HG02642 (cell line): ENCODE measurements at regions not wholly inside any gene's neighbourhood (a gene's known extent, or its start where the extent isn't known, plus 50 kb on each side); places are given as distances from the start of the nearest gene placed in this dataset.

Source experiments
- ATAC-seq: cut with Tn5 transposase; IDR thresholded peaks from one replicate; pipeline ENCODE4 v1.9.1; 2021; ENCODE audit warnings: mild to moderate bottlenecking; ENCODE audit not compliant: unreplicated experiment, poor library complexity

DNA sequence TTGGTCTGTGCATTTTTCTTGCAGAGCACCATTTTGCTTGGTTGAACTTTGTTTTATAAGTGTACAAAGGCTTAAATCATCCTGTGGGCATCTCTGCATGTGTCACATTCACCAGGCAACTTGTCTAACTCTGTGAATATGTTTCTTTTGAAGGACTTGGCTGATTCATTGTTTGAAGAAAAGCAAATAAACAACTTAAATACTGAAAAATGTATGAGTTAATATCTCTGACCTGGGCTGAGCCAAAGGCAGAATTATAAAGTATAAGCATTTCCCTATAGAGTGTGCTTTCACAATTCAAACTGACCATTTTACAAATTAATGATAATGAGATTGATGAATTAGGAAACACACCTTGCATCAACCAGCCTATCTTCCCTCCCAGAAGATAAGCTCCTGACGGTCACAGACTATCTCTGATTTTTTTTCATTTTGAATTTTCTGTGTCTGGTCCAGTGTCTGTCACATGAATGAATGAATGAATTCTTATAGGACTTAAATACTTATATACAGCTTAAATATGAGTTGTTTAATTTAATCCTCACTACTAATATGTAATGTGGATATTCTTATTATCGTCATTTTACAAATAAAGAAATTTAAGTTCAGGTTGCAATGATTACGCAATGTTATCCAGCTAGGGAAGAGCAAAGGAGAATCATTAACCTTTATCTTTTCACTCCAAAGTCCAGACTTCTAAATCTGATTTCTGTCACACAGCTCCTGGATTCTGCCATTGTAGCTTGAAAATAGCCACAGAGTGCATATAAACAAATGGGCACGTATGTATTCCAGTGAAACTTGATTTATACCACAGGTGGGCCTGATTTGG is 182.0 kb upstream of the PHYHIPL start:
- no peak for ATAC-seq

DNA sequence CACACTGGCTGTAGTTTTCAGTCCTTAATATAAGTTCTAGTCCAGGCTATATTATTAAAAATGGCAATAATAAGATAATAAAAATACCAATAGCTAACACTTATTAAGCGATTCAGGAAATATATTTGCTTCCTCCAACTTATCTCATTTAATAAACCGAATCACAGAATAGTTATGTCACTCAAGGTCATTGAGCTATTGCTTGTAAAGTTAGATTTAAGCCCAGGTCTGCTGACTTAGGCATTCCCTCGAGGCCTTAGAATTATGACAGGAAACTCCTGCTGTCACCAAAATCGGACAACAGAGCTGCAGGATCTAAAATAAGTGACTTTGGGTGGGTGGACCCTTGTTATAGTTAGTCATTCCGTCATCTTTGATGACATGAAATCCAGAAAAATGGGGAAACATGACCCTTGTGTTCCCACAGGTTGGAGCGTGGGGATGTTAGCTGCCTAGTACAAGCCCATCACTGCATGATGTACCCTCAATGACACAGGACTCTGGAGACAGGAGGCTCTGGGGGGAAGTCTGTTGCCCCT is 181.3 kb upstream of the PHYHIPL start:
- ATAC-seq = no peak

DNA sequence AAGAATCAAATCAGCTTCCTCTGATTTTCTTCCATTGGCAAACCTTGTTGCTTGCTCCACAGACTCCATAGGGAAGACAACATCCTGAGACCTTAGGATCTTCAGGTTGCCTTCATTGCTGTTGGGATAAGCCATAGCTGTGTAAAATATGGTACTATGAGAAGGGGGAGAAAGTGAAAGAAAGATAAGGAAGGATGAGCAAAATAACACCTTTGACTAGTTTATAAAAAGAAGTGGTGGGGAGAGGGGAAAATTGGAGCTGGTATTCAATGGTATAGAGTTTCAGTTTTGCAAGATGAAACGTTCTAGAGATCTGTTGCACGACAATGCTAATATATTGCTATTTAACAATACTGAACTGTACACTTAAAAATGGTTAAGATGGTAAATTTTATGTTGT is 180.4 kb upstream of the PHYHIPL start:
- no peak for ATAC-seq

DNA sequence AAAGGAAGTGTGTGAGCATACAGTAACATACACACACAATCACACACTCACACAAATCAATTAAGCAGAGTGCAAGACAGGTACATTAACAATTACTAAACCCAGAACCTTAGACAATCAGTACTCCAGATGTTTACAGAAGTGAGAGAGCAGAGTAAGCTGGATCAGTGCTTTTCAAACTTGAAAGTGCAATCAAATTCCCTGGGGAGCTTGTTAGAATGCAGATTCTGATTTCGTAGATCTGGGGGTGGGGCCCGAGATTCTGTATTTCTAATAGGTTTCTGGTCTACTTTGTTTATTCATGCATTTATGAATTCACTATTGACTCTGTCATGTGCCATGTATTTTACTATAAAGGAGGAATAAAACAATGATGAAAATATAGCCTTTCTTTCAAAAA is 179.6 kb upstream of the PHYHIPL start:
- ATAC-seq = no peak

DNA sequence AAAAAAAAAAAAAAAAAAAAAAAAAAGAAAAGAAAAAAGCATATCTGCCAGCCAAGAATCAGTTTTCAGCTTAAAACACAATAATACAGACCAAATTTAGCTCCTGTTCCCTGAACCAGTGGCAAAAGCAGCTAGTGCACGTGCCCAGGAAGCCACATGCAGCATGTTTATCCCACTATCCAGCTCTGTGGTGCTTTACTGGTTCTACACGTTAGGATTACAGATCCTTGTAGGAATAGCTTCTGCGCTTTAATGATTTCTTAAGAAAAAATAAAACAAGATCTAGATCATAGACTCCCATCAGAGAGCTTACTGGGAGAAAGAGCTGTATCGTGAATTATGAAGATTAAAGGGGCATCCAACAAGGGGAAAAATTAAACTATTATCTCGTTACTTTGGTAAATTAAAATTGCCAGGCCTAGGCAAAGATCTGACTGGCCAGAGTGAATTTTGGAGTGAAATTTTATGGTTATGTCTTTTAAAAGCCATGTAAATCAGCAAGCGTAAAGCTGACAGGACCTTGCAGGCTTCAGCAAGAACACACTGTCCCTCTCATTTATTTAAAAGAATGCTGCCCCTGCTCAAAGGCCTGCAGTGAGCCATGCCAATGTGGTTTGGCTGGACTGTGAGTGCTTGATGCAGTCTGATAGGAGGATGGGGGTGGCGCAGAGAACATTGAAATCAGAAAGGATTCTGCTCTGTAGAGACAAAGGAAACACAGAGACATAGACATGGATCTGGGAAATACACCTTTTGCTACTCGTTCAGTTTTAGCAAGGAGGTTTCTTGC is 177.3 kb upstream of the PHYHIPL start:
- ATAC-seq = no peak

DNA sequence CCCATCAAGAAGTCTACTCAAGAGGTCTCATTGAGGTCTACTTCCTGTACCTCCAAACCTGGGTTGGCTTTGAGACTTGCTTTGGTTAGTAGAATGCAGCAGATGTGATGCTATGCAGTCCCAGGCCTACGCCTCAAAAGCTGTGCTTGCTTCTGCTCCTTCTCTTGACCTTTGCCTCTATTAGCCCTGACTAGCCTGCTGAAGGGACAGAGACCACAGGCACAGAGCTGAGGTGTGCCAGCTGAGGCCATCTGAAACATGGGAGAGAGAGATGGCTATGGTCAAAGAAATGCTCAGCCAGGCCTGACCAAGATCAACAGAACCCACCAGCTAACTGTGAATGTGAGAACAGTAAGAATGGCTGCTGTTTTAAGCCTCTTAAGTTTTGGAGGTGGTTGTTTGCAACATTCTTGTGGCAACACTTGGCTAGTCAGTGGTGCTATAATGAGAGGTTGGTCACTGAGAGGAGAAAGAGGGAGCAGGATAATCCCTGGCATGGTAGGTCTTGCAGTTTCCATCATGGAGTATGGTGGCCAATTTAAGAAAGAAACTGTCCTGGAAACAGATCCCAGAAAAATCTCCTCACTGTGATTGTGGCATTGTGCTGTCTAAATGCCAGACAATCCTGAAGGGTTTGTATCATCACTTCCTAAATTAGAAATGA is 176.1 kb upstream of the PHYHIPL start:
- no peak for ATAC-seq

DNA sequence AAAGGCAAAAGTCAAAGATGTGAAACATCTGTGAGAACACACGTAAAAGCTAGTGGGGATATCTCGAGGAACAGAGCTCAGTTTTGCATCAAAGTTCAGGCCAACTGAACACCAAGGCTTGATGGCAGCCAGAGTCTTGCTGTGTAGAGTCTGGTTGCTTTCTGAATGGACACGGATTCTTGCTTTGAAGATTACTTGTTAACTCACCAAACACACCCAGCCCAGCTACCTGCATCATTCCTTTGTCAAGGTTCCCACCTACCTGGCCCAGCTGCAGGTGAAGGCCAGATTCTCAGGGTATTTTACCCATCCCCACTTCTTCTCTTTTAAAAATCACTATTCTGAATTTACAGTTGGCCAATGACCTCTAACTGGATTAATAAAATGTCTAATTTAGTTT is 174.4 kb upstream of the PHYHIPL start:
- ATAC-seq = no peak

DNA sequence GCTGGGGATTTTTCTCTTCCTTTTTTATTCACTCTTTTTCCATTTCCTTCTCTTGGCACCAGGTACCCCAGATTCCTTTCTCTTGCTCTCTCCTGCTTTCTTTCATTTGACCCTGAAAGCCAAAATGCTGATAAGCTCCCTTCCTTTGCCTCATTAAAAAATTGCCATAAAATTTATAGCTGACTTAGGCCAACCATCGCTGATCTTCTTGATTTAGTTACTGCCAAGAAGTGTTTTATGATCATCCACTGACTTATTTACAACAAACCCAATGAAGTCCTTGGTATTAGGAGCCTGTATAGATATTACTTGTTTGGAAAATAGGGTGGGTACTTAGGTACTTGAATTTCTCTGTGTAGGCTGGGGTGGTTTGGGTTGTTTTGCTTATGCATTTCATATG is 173.2 kb upstream of the PHYHIPL start:
- no peak for ATAC-seq

DNA sequence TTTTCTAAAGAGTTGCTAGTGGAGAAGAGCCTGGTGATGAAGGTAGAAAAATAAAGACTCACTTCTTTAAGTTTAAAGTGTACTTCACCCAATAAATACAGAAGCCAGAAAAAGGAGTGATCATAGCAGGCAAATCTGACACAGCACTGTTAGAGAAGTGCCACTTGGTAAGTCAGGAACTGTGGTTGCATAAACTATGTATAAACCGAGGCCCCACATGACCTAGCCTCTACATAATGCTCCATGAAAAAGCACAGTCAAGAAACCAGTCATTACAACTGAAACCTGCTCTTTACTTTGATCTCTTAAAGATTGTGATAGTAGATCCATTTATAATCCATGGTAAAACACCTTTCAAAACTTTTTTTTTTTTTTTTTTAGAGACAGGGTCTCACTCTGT is 172.1 kb upstream of the PHYHIPL start:
- ATAC-seq = no peak

DNA sequence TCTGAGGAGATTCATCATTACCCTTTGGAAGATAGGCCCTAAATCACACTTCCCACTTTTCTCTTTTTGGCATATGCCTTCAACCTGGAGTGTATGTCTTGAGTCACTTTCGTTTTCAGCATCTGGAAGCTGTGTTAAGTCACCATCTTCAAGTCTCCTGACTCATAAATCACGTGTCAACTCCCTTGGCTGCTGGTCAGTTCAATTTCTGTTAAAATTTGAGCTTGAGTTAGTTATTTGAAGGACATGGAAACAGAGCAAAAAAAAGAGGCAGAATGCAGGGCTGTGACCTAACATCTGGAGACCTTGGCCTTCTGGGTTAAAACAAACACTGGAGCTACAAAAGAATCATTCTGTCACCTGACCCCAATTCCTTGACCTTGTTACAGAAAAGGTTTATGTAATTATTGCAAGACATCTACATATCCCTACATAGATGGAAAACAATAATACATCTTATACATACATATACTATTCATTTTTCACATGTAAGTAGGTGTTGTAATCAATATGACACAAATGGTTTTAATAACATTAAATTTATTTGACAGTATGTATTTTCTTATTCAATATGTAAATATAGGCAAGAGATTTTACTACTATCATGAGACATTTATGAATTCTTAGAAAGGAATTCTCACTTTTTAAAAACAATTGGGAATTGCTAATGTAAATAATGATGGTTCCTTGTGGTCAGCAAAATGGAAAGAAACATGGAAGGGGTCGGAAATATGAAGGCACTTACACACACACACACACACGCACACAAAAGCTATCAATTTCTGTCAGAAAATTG is 169.7 kb upstream of the PHYHIPL start:
- no peak for ATAC-seq

DNA sequence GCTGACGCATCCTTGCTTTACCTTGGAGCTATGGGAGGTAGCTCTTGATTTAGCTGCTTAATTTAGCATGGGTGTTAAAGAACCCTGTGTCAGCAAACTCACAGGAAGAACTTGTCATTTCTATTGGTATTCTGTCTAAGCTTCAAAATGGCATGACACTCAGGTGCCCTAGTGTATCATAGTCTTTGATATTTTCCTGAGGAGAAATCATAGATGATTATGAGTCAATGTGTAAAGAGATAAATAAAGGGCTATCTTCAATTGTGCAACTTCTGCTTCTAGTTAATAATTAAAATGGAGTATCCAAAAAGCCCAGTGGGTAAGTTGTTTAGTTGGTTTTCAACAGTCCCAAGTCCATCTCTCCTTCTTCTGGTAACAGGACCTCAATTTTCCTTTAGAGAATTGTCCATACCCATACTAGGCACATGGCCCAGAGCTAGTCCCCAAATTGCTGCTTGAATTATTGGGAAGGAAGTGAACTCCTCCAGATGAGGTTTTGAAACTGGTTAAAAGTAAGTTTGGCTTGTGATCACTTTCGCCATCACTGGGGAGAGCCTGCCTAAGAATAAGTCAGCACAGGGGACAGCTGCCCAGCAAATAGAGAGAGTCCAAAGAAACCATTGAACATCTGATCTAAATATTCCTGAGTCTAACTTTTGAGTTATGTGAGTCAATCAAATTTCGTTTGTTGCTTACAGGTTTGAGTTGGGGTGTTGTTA is 169.0 kb upstream of the PHYHIPL start:
- no peak for ATAC-seq

DNA sequence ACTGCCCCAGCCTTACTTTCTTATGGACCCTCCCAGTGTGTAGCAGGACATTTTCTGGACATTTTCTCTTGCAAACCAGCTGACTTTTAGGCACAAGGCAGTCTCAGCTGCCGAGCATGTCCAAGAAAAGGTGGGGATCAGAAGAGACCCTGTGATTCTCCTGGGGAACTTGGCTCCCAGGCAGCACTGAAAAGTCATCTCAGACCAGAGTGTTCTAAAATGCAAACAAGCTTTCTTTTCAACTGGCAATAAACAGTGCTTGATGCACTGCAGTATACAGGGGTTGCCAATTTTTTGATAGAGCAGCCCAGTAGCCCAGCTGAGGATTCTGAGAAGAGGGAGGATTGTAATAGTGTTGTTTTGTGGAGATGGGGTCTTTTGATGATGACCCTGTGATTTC is 168.0 kb upstream of the PHYHIPL start:
- no peak for ATAC-seq

DNA sequence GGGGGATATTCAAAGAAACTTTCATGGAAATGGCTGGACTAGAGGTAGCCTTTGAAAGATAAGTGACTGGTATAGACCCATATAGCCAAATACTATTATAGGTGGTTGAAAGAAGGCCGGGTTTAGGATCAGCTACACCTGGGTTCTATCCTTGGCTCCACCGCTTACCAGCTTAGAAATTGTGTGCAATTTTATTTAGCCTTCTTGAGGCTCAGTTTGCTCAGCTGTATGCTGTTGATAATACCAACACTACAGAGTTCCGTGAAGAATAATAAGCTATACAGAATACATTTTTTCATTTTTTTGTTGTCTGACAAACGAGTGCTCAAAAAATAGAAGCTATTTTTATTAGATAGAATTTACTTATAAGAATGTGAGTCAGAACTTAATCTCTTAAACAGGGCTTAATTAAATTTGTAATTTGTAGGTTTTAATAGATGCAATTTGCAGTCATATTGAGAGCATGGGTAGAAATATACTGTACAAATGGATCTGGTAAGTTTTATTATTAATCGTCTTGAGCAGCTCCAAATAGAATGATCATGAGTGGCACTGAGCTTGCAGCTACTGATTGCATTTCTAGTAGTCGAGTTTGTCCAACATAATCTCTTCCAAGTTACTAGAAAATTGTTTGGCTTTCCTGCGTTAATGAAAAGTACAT is 164.3 kb upstream of the PHYHIPL start:
- no peak for ATAC-seq

DNA sequence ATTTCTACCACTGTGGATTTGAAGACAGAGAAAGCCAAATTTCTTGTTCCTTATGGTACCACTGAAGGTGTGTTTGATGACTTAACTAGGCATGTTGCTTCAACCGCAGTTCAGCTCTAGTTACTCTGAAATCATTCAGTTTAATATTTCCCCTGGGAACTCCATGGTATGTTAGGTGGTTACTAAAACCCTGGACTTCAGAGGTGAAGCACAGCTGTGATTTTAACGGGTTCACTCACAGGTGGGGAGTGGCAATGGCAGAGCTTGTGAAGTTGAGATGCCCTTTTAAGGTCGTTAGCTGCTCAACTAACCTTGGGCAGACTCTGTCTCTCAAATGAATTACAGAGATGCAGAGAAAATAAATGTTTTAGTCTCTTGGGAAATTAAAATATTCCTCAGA is 163.6 kb upstream of the PHYHIPL start:
- ATAC-seq = no peak

DNA sequence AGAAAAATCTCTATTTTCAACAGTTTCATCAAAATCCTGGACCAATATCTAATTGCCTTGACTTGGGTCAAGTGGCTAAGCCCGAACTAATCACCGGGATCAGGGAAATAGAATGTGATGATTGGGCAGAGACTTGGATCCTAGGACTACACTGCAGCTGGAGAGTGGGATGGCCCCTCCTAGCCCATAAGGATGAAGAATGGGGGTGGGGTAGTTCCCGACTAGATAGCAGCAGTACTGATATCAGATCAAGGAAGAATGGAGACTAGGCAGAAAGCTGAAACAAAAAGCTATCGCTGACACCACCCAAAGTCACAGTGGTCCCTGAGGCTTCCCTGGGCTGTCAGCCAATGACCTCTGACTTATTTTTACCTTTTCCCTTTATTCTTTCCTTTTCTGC is 160.4 kb upstream of the PHYHIPL start:
- ATAC-seq = no peak

DNA sequence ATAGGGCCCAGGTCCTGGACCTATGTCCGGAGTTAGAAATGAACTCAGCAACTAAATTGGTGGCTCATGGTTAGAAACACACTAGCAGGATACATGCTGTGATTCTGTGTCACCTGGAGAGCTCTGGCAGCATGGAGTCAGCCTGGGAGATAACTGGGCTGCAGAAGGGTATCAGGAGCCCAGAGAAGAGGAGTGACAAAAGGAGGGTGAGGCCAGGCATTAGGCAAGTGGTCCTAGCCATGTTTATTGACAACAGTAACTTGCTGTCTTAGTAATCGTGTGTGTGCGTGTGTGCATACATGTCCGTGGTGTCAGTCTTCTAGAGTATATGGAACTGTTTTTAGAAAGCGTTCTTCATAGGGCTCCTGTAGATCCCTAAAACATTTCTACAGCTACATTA is 157.5 kb upstream of the PHYHIPL start:
- no peak for ATAC-seq

DNA sequence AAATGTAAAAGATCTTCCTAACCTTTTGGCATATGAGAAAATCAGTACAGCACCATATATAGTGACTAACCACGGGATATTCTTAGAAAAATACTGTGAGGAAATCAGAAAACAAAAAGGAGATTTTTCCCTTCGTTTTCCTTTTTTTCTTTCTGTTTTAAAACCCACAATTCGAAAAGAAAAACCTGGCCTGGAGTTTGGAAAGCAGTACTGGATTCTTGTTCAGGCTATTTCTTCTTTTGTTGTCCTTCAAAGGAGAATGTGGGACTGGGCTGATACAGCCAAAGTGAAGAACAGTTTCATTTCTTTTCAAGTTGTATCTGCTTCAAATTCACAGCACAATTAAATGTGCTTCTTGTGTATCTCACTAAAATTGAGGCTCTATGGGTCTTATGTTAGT is 156.8 kb upstream of the PHYHIPL start:
- ATAC-seq = no peak

DNA sequence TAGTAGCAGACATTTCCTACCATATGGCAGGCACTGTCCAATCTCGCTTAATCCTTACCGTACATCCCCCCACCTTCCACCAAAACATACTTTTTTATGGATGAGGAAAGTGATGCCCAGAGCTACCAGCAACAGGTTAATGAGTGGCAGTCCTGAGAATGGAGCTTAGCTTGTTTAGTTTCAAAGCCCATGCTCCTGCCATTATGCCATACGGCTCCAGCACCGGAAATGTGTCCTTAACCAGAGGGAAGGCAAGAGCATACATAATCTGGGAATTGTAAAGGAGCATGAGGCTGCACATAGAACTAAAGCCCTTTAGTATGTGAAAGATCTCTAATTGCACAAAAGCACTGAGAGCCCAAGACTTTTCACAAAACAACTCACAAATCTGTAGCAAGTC is 155.9 kb upstream of the PHYHIPL start:
- ATAC-seq = no peak
